KMS-11 (cell line): ENCODE measurements at regions not wholly inside any gene's neighbourhood (a gene's known extent, or its start where the extent isn't known, plus 50 kb on each side); places are given as distances from the start of the nearest gene placed in this dataset.
"Not testable (repeated sequence)": the region's sequence is repeated elsewhere in the genome, so short reads cannot be mapped to it uniquely, and the experiment has no call there.

Experiments used
- H2AFZ ChIP-seq: fragments of 200-600 bp; sonication (generic); 2 replicates; pipeline ENCODE4 v1.6.1; 2016; ENCODE audit warnings: antibody characterized with exemption, mixed run types, low read depth
- H3K27ac ChIP-seq: fragments of 200-600 bp; sonication (generic); 2 replicates; pipeline ENCODE4 v1.6.1; 2016; ENCODE audit warnings: mild to moderate bottlenecking, mixed run types
- H3K27me3 ChIP-seq: fragments of 200-600 bp; sonication (generic); 2 replicates; pipeline ENCODE4 v1.6.1; 2017; ENCODE audit warnings: mild to moderate bottlenecking, low read depth, mixed run types, moderate library complexity; ENCODE audit not compliant: insufficient read depth
- H3K36me3 ChIP-seq: fragments of 200-600 bp; sonication (generic); 2 replicates; pipeline ENCODE4 v1.6.1; 2017; ENCODE audit warnings: mild to moderate bottlenecking, mixed run types; ENCODE audit not compliant: insufficient read depth
- H3K4me1 ChIP-seq: fragments of 200-600 bp; sonication (generic); 2 replicates; pipeline ENCODE4 v1.6.1; 2016; ENCODE audit warnings: mild to moderate bottlenecking, low read depth, mixed run types; ENCODE audit not compliant: poor library complexity, severe bottlenecking
- H3K4me2 ChIP-seq: fragments of 200-600 bp; sonication (generic); 2 replicates; pipeline ENCODE4 v1.7.0; 2016; ENCODE audit warnings: mild to moderate bottlenecking, mixed run types
- H3K4me3 ChIP-seq: fragments of 200-600 bp; sonication (generic); IDR thresholded peaks from 2 replicates; pipeline ENCODE4 v1.6.1; 2017; ENCODE audit warnings: low read depth, low read length, mixed read lengths; ENCODE audit not compliant: insufficient read depth
- H3K79me2 ChIP-seq: fragments of 200-600 bp; sonication (generic); 2 replicates; pipeline ENCODE4 v1.6.1; 2016; ENCODE audit warnings: low read depth, mixed run types; ENCODE audit not compliant: insufficient read depth
- H3K9ac ChIP-seq: fragments of 200-600 bp; sonication (generic); 2 replicates; pipeline ENCODE4 v1.6.1; 2016; ENCODE audit warnings: mild to moderate bottlenecking, mixed run types
- H4K20me1 ChIP-seq: fragments of 200-600 bp; sonication (generic); 2 replicates; pipeline ENCODE4 v1.6.1; 2016; ENCODE audit warnings: mild to moderate bottlenecking, mixed run types; ENCODE audit not compliant: insufficient read depth
- CTCF ChIP-seq: fragments of 200-600 bp; sonication (generic); conservative IDR thresholded peaks from 2 replicates; pipeline ENCODE4 v1.6.1; 2017; ENCODE audit warnings: low read depth, mild to moderate bottlenecking, antibody characterized with exemption, low read length, moderate library complexity, mixed read lengths

DNA sequence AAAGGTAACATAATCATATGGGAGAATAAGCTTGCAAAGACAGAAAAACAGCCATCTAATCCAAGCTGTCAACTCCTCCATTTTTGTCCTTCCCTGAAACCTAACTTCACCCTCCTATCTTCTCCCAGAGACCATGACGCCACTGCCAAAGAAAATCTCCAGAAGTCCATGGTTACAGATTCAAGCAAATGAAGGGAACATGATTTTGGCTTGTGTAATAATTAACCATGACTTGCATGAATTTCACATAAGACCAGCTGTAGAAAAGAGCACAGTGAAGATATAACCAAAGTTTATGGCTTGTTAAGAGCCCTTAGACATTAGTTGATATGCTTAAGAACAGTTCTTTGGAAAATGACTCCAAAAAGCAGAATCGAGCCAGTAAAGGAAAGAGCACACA, 342.1 kb upstream of the NRSN1 start:
- Histone ChIP-seq H3K27me3 (no peaks in the 10 kb centered on the region), H3K36me3 (no peaks in the 10 kb centered on the region), H3K4me3 (no peak overlapping the region), H2AFZ (no peak overlapping the region), H4K20me1 (no peaks in the 10 kb centered on the region), H3K27ac (no peak overlapping the region), H3K79me2 (no peaks in the 10 kb centered on the region), H3K4me2 (no peak overlapping the region), H3K4me1 (no peaks in the 10 kb centered on the region), H3K9ac (no peak overlapping the region)
- TF ChIP-seq CTCF: no peak

DNA sequence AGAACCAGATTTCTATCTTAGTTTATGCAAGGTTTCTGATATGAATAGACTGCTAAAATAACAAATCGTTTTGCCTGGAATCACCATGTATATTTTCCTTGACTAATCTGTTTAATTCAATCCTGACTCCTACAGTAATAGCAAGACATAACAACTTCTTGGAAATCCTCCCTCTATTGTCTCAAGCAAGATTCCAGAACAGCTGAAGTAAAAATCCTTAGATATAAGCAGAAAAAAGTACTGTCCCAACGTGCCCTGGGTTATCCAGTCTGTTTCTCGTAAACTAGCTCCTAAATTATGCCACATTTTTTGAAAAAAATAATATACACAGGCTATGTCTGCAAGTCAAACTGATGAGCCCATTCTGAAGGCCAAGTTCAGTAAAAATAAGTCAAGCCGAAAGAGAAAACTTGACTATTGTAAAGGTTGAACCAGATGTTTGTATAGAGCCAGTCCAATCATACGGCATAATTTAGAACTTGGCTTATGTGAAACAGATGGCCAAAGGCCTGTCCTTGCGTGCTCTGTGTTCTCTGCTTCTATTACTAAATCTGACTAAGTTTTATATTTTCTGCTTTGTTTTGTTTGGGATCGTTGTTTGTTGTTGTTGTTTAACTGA, 341.6 kb upstream of the NRSN1 start:
- H3K4me1 ChIP-seq: no peaks in the 10 kb centered on the region
- H3K36me3 ChIP-seq: no peaks in the 10 kb centered on the region
- H3K27me3 ChIP-seq: no peaks in the 10 kb centered on the region
- H3K4me2 ChIP-seq: no peak overlapping the region
- no peaks in the 10 kb centered on the region for H4K20me1 ChIP-seq
- no peaks in the 10 kb centered on the region for H3K79me2 ChIP-seq
- no peak overlapping the region for H3K27ac ChIP-seq
- no peak overlapping the region for H3K9ac ChIP-seq
- no peak for TF ChIP-seq CTCF
- H2AFZ ChIP-seq: no peak overlapping the region
- H3K4me3 ChIP-seq: no peak overlapping the region

GRCh38 chr6:23790756-23791155, 335.3 kb upstream of the NRSN1 start:
- Histone ChIP-seq H3K36me3 (no peaks in the 10 kb centered on the region), H3K4me3 (no peak overlapping the region), H3K27ac (no peak overlapping the region), H3K9ac (no peak overlapping the region), H4K20me1 (no peaks in the 10 kb centered on the region), H3K4me1 (no peaks in the 10 kb centered on the region), H3K4me2 (no peak overlapping the region), H2AFZ (no peak overlapping the region), H3K79me2 (no peaks in the 10 kb centered on the region), H3K27me3 (no peaks in the 10 kb centered on the region)
- no peak for TF ChIP-seq CTCF

GRCh38 chr6:23797041-23797440, 329.0 kb upstream of the NRSN1 start:
- Histone ChIP-seq H2AFZ (no peak overlapping the region), H3K27me3 (no peaks in the 10 kb centered on the region), H3K4me1 (no peaks in the 10 kb centered on the region), H3K4me3 (no peak overlapping the region), H3K27ac (no peak overlapping the region), H3K36me3 (no peaks in the 10 kb centered on the region), H4K20me1 (no peaks in the 10 kb centered on the region), H3K9ac (no peak overlapping the region), H3K79me2 (no peaks in the 10 kb centered on the region), H3K4me2 (no peak overlapping the region)
- no peak for TF ChIP-seq CTCF

- H3K36me3 ChIP-seq, H3K27ac ChIP-seq, H3K4me1 ChIP-seq, H2AFZ ChIP-seq, H3K79me2 ChIP-seq, H4K20me1 ChIP-seq, H3K4me2 ChIP-seq, H3K4me3 ChIP-seq, H3K9ac ChIP-seq, H3K27me3 ChIP-seq: not testable (repeated sequence)
Measured at GRCh38 chr6:23804289-23804688, 321.7 kb upstream of the NRSN1 start.

DNA sequence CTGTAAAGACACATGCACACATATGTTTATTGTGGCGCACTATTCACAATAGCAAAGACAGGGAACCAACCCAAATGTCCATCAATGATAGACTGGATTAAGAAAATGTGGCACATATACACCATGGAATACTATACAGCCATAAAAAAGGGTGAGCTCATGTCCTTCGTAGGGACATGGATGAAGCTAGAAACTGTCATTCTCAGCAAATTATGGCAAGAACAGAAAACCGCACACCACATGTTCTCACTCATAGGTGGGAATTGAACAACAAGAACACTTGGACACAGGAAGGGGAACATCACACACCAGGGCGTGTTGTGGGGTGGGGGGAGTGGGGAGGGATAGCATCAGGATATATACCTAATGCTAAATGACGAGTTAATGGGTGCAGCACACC, 304.9 kb upstream of the NRSN1 start:
- H3K4me3 ChIP-seq, H3K27ac ChIP-seq: not testable (repeated sequence)

More for the DNA sequence above, 304.9 kb upstream of the NRSN1 start:
- not testable (repeated sequence) for H3K4me1 ChIP-seq, H3K9ac ChIP-seq, H3K4me2 ChIP-seq, H3K27me3 ChIP-seq, H3K36me3 ChIP-seq, H3K79me2 ChIP-seq, H4K20me1 ChIP-seq, H2AFZ ChIP-seq
